BJ (cell line): ENCODE measurements at regions not wholly inside any gene's neighbourhood (a gene's known extent, or its start where the extent isn't known, plus 50 kb on each side); places are given as distances from the start of the nearest gene placed in this dataset.

Experiments
- CTCF ChIA-PET: fragments of 350-600 bp; formaldehyde crosslinking; extraction: SDS; loops from one replicate; lab custom pipeline; 2021; ENCODE audit warnings: antibody characterized with exemption, inconsistent platforms; lab: Yijun Ruan, JAX
- POLR2A ChIA-PET: fragments of 300-600 bp; sonication (Branson Sonifier 250); formaldehyde crosslinking; extraction: SDS; loops from one replicate; lab custom pipeline; 2021; ENCODE audit warnings: antibody characterized with exemption; lab: Charles Lee
- DNase-seq: peaks from one replicate; pipeline ENCODE4 v3.0.0-alpha.2; 2011; ENCODE audit warnings: low read depth
- H3K27me3 ChIP-seq: 2 replicates; pipeline ENCODE4 v1.6.0; 2011; ENCODE audit warnings: low read length; ENCODE audit not compliant: control insufficient read depth, insufficient read depth
- H3K36me3 ChIP-seq: 2 replicates; pipeline ENCODE4 v1.5.1; 2011; ENCODE audit warnings: low read length; ENCODE audit not compliant: control insufficient read depth, insufficient read depth
- H3K4me3 ChIP-seq: 2 replicates; pipeline ENCODE4 v1.5.1; 2011; ENCODE audit warnings: low read depth, mild to moderate bottlenecking, control low read depth, low read length
- CTCF ChIP-seq: IDR thresholded peaks from 2 replicates; pipeline ENCODE4 v1.5.1; 2011; ENCODE audit warnings: low read depth, mild to moderate bottlenecking, control low read depth, inconsistent platforms, low read length, moderate library complexity; ENCODE audit not compliant: insufficient read depth

DNA sequence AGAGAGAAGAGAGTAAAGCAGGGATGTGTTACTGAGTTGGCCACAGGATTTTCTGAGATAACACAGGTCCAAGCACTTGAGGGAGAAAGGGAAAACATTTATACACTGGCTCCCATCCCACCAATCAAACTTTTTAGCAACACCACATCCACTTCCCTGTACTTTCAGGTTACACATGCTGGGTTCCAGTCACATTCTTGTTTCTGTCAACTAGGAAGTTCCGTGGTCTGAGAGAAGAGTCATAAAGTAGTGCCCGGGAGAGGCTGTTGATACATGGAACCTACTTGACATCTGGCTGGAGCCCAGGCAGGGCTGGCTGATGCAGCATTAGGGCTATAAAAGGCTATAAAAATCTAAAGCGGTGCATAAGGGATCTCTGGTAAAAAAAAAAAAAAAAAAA lies 473.9 kb upstream of the COX7C start:
- POLR2A ChIA-PET = no interaction called here
- Histone ChIP-seq H3K27me3 (no peaks in the 10 kb centered on the region), H3K36me3 (no peaks in the 10 kb centered on the region), H3K4me3 (no peak overlapping the region)
- no peak for TF ChIP-seq CTCF
- no peak for DNase-seq
- CTCF ChIA-PET = no interaction called here

DNA sequence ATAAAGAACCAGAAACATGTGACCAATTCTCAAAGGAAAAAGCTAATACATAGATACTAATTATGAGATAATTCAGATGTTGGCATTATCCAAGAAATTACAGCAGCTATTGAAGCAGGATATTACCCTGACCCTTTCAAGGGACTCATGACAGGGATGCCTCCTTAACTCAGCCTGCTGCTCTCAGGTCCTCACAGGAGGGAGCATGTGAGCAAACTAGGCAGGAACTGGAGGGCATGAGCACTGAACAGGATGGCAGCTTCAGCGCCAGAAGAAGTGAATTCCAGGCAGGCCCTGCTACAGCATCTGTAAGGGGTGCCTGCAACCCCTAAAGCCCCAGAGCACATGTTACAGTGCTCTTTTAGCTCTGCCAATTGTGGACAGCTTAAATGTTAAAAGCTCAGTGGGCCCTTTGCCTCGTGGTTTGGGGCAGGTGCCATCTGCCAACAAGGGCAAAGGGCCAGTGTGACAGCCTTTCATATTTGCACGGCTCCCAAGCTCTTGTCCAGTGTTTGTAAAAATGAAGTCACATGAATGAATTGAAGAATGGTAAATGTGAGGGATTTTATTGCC lies 464.7 kb upstream of the COX7C start:
- TF ChIP-seq CTCF = no peak
- ChIA-PET POLR2A (no interaction called here), CTCF (no interaction called here)

DNA sequence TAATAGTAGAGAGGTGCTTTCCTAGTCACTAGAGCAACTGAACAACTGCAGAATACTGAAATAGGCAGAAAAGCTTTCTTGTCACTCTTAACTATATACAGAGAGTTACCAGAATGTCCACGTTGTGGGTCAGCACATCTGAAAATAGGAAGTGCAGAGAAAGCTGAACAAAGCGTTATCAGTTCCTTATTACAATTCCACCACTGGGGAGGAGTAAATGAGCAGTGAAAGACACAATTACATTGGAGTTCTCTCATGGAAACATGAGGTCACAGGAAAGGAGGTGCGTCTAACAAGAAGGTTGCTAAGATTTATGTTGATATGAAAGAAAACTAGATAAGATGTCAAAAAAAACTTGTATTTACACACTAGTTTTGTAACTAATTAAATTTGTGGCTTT lies 461.9 kb upstream of the COX7C start:
- CTCF ChIA-PET = no interaction called here

More for the DNA sequence above, 464.7 kb upstream of the COX7C start:
- H3K4me3 ChIP-seq = no peak overlapping the region
- H3K27me3 ChIP-seq = no peaks in the 10 kb centered on the region
- H3K36me3 ChIP-seq = no peaks in the 10 kb centered on the region
- no peak for DNase-seq

GRCh38 chr5:86170194-86170593 lies 447.5 kb upstream of the COX7C start:
- TF ChIP-seq CTCF = no peak
- no peak for DNase-seq
- CTCF ChIA-PET = no interaction called here
- POLR2A ChIA-PET = no interaction called here
- Histone ChIP-seq H3K27me3 (no peaks in the 10 kb centered on the region), H3K36me3 (no peaks in the 10 kb centered on the region), H3K4me3 (no peak overlapping the region)

More for the DNA sequence above, 461.9 kb upstream of the COX7C start:
- no peak for TF ChIP-seq CTCF
- no peak for DNase-seq
- Histone ChIP-seq H3K36me3 (no peaks in the 10 kb centered on the region), H3K4me3 (no peak overlapping the region), H3K27me3 (no peaks in the 10 kb centered on the region)
- POLR2A ChIA-PET = no interaction called here

DNA sequence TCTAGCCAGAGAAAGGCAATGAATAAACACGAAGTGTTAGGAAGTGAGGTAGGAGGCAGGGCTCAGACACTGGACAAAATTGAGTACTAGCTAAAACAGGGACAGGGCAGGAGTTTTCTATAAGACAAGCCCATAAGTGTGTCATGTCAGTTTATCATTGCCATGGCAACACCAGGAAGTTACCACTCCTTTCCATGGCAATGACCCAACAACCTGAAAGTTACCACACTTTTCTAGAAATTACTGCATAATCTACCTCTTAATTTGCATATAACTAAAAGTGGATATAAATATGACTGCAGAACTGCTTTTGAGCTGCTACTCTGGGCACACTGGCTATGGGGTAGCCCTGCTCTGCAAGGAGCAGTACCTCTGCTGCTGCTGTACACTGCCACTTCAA lies 442.5 kb upstream of the COX7C start:
- H3K4me3 ChIP-seq = no peak overlapping the region
- CTCF ChIA-PET = interaction anchor here (1.3 kb wide), 1 partner anchor 17 kb away, joined by 3 read pairs; no protein-coding TSS in a partner anchor
- DNase-seq = no peak
- TF ChIP-seq CTCF = no peak
- POLR2A ChIA-PET = no interaction called here
- no peaks in the 10 kb centered on the region for H3K27me3 ChIP-seq
- H3K36me3 ChIP-seq = no peaks in the 10 kb centered on the region
